HL-60 (cell line): ENCODE measurements at regions not wholly inside any gene's neighbourhood (a gene's known extent, or its start where the extent isn't known, plus 50 kb on each side); places are given as distances from the start of the nearest gene placed in this dataset.

Experiments used
- CTCF ChIP-seq: IDR thresholded peaks from one replicate; pipeline ENCODE4 v1.5.1; 2011; ENCODE audit warnings: low read length, control low read depth, inconsistent platforms; ENCODE audit not compliant: insufficient read depth
- POLR2AphosphoS5 ChIP-seq: IDR thresholded peaks from 2 replicates; pipeline ENCODE4 v1.6.1; 2012; ENCODE audit warnings: low read depth

- TF ChIP-seq CTCF (no peak), POLR2AphosphoS5 (no peak)
These were observed 67.3 kb upstream of the PFKP start for GRCh38 chr10:3000048-3000447.
